GM19099 (cell line): ENCODE measurements at regions not wholly inside any gene's neighbourhood (a gene's known extent, or its start where the extent isn't known, plus 50 kb on each side); places are given as distances from the start of the nearest gene placed in this dataset.

ENCODE experiments used
- POLR2A ChIP-seq: IDR thresholded peaks from 3 replicates; pipeline ENCODE4 v1.6.1; 2011; ENCODE audit warnings: low read depth; ENCODE audit not compliant: insufficient read length; ENCODE audit errors: extremely low read depth

- TF ChIP-seq POLR2A = no peak
Observed at GRCh38 chr3:72171463-72171881, 386.5 kb upstream of the PROK2 start.

- TF ChIP-seq POLR2A = no peak
Observed at GRCh38 chr3:72169561-72170472, 384.9 kb upstream of the PROK2 start.

- no peak for TF ChIP-seq POLR2A
Observed at GRCh38 chr3:72169120-72169519, 384.2 kb upstream of the PROK2 start.

- no peak for TF ChIP-seq POLR2A
Observed at GRCh38 chr3:72165808-72166207, 380.9 kb upstream of the PROK2 start.

GRCh38 chr3:72165317-72165716, 380.4 kb upstream of the PROK2 start:
- no peak for TF ChIP-seq POLR2A

GRCh38 chr3:72164635-72164978, 379.7 kb upstream of the PROK2 start:
- TF ChIP-seq POLR2A = no peak

- no peak for TF ChIP-seq POLR2A
Observed at GRCh38 chr3:72163809-72164634, 379.1 kb upstream of the PROK2 start.

GRCh38 chr3:72162649-72163184, 377.8 kb upstream of the PROK2 start:
- no peak for TF ChIP-seq POLR2A

GRCh38 chr3:72161881-72162595, 377.1 kb upstream of the PROK2 start:
- no peak for TF ChIP-seq POLR2A

GRCh38 chr3:72160351-72160750, 375.4 kb upstream of the PROK2 start:
- no peak for TF ChIP-seq POLR2A

GRCh38 chr3:72159487-72159886, 374.5 kb upstream of the PROK2 start:
- no peak for TF ChIP-seq POLR2A

- no peak for TF ChIP-seq POLR2A
Observed at GRCh38 chr3:72158639-72159326, 373.8 kb upstream of the PROK2 start.

- TF ChIP-seq POLR2A = no peak
Observed at GRCh38 chr3:72157748-72158638, 373.0 kb upstream of the PROK2 start.

GRCh38 chr3:72155391-72156064, 370.6 kb upstream of the PROK2 start:
- TF ChIP-seq POLR2A = no peak
